ENCODE measurements at regions not wholly inside any gene's neighbourhood (a gene's known extent, or its start where the extent isn't known, plus 50 kb on each side); places are given as distances from the start of the nearest gene placed in this dataset.

- TF ChIP-seq, protein P1, sequence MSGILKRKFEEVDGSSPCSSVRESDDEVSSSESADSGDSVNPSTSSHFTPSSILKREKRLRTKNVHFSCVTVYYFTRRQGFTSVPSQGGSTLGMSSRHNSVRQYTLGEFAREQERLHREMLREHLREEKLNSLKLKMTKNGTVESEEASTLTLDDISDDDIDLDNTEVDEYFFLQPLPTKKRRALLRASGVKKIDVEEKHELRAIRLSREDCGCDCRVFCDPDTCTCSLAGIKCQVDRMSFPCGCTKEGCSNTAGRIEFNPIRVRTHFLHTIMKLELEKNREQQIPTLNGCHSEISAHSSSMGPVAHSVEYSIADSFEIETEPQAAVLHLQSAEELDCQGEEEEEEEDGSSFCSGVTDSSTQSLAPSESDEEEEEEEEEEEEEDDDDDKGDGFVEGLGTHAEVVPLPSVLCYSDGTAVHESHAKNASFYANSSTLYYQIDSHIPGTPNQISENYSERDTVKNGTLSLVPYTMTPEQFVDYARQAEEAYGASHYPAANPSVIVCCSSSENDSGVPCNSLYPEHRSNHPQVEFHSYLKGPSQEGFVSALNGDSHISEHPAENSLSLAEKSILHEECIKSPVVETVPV (CRISPR knock-in tag; IDR thresholded peaks at IDR 0.05), result no peak
Measured at GRCh38 chr2:48114256-48114655, 200.2 kb upstream of the FOXN2 start (continued).

DNA sequence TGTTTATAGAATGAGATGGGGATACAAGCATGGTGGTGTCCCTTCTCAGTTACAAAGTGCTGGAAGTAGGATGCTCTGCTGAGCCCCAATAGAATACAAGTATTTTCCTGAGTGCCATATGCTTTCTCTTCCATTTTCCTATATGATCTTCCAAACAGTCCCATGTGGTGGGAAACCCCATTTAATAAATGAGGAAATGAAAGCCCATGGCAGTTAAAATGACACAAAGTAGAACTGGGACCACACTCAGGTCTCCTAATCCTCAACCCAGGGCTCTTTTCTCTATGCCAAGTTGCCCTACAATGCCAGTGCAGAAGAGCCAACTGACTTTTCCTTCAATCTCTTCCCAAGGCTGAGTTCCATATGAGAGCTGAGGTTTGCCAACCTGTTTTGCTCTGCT, 198.0 kb upstream of the FOXN2 start:
- TF ChIP-seq SNAI2 (CRISPR knock-in tag; IDR thresholded peaks at IDR 0.05) (no peak), ZFP30 (CRISPR knock-in tag; IDR thresholded peaks at IDR 0.05) (no peak), ZNF70 (CRISPR knock-in tag; IDR thresholded peaks at IDR 0.05) (no peak)
- TF ChIP-seq, protein P1 (CRISPR knock-in tag; IDR thresholded peaks at IDR 0.05), result no peak
- TF ChIP-seq, protein P2, sequence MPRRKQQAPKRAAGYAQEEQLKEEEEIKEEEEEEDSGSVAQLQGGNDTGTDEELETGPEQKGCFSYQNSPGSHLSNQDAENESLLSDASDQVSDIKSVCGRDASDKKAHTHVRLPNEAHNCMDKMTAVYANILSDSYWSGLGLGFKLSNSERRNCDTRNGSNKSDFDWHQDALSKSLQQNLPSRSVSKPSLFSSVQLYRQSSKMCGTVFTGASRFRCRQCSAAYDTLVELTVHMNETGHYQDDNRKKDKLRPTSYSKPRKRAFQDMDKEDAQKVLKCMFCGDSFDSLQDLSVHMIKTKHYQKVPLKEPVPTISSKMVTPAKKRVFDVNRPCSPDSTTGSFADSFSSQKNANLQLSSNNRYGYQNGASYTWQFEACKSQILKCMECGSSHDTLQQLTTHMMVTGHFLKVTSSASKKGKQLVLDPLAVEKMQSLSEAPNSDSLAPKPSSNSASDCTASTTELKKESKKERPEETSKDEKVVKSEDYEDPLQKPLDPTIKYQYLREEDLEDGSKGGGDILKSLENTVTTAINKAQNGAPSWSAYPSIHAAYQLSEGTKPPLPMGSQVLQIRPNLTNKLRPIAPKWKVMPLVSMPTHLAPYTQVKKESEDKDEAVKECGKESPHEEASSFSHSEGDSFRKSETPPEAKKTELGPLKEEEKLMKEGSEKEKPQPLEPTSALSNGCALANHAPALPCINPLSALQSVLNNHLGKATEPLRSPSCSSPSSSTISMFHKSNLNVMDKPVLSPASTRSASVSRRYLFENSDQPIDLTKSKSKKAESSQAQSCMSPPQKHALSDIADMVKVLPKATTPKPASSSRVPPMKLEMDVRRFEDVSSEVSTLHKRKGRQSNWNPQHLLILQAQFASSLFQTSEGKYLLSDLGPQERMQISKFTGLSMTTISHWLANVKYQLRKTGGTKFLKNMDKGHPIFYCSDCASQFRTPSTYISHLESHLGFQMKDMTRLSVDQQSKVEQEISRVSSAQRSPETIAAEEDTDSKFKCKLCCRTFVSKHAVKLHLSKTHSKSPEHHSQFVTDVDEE (CRISPR knock-in tag; IDR thresholded peaks at IDR 0.05), result no peak
- no peak for ATAC-seq

- TF ChIP-seq ZNF70 (CRISPR knock-in tag; IDR thresholded peaks at IDR 0.05) (no peak), ZC3H10 (CRISPR knock-in tag; IDR thresholded peaks at IDR 0.05) (no peak), ISL1 (CRISPR knock-in tag; IDR thresholded peaks at IDR 0.05) (no peak), ZFP3 (CRISPR knock-in tag; IDR thresholded peaks at IDR 0.05) (no peak), TOX (CRISPR knock-in tag; IDR thresholded peaks at IDR 0.05; ENCODE audit: borderline replicate concordance) (no peak), ARNTL (CRISPR knock-in tag; IDR thresholded peaks at IDR 0.05; ENCODE audit: borderline replicate concordance, low read depth) (no peak), ZNF8 (CRISPR knock-in tag; IDR thresholded peaks at IDR 0.05) (no peak)
- TF ChIP-seq, protein P1 (CRISPR knock-in tag; IDR thresholded peaks at IDR 0.05), result no peak
- TF ChIP-seq, protein P3, sequence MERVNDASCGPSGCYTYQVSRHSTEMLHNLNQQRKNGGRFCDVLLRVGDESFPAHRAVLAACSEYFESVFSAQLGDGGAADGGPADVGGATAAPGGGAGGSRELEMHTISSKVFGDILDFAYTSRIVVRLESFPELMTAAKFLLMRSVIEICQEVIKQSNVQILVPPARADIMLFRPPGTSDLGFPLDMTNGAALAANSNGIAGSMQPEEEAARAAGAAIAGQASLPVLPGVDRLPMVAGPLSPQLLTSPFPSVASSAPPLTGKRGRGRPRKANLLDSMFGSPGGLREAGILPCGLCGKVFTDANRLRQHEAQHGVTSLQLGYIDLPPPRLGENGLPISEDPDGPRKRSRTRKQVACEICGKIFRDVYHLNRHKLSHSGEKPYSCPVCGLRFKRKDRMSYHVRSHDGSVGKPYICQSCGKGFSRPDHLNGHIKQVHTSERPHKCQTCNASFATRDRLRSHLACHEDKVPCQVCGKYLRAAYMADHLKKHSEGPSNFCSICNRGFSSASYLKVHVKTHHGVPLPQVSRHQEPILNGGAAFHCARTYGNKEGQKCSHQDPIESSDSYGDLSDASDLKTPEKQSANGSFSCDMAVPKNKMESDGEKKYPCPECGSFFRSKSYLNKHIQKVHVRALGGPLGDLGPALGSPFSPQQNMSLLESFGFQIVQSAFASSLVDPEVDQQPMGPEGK (CRISPR knock-in tag; IDR thresholded peaks at IDR 0.05; ENCODE audit: borderline replicate concordance), result no peak
- TF ChIP-seq, protein P2 (CRISPR knock-in tag; IDR thresholded peaks at IDR 0.05), result no peak
- ATAC-seq, result no peak
Measured at GRCh38 chr2:48118895-48119294, 195.6 kb upstream of the FOXN2 start.

- TF ChIP-seq ZC3H10 (CRISPR knock-in tag; IDR thresholded peaks at IDR 0.05) (no peak), ESRRG (CRISPR knock-in tag; IDR thresholded peaks at IDR 0.05) (no peak), CREB5 (CRISPR knock-in tag; IDR thresholded peaks at IDR 0.05; ENCODE audit: low read depth) (no peak), GLIS3 (CRISPR knock-in tag; IDR thresholded peaks at IDR 0.05) (no peak), TOX (CRISPR knock-in tag; IDR thresholded peaks at IDR 0.05; ENCODE audit: borderline replicate concordance) (no peak)
- ATAC-seq, result no peak
Measured at GRCh38 chr2:48120112-48120511, 194.4 kb upstream of the FOXN2 start.
